Peyer's patch (tissue), 4 donors: ENCODE measurements at regions not wholly inside any gene's neighbourhood (a gene's known extent, or its start where the extent isn't known, plus 50 kb on each side); places are given as distances from the start of the nearest gene placed in this dataset.

ENCODE experiments used
- CTCF ChIP-seq, 6 experiments: fragments of 450-650 bp in 4 of 6; fragments of 200-600 bp in 2 of 6; sonication (generic) in 1 of 6; IDR thresholded peaks; one replicate each; pipeline ENCODE4 v1.5.1; 2017 to 2019; ENCODE audit warnings: antibody characterized with exemption in 6 of 6, mild to moderate bottlenecking in 3 of 6, moderate library complexity in 1 of 6
- POLR2A ChIP-seq, 2 donors: fragments of 450-650 bp; IDR thresholded peaks; one replicate each; pipeline ENCODE4 v1.5.1; 2017; ENCODE audit warnings: antibody characterized with exemption in 2 of 2, mild to moderate bottlenecking in 2 of 2, moderate library complexity in 2 of 2

GRCh38 chr1:214830941-214831340 is 227.9 kb downstream of the CENPF start:
- no peak for TF ChIP-seq POLR2A (IDR thresholded peaks at IDR 0.05)
- no peak for TF ChIP-seq CTCF (IDR thresholded peaks at IDR 0.05)
